ENCODE measurements at regions not wholly inside any gene's neighbourhood (a gene's known extent, or its start where the extent isn't known, plus 50 kb on each side); places are given as distances from the start of the nearest gene placed in this dataset.

- H3K4me3 Mint-ChIP-seq, result no peak overlapping the region
- peaks cover 11% of the 10 kb centered on the region for H3K9me3 Mint-ChIP-seq
- H3K27me3 Mint-ChIP-seq, result no peaks in the 10 kb centered on the region
- no peaks in the 10 kb centered on the region for H3K36me3 Mint-ChIP-seq
- DNase-seq, result no peak
- no peak overlapping the region for H3K27ac Mint-ChIP-seq
- no peaks in the 10 kb centered on the region for H3K4me1 Mint-ChIP-seq
These were observed 156.6 kb downstream of the OTOR start for GRCh38 chr20:16904751-16905150.

GRCh38 chr20:16914277-16914676 lies 166.1 kb downstream of the OTOR start:
- H3K27me3 Mint-ChIP-seq, result no peaks in the 10 kb centered on the region

GRCh38 chr20:16916165-16916564 lies 168.0 kb downstream of the OTOR start:
- H3K27me3 Mint-ChIP-seq, result no peaks in the 10 kb centered on the region
- H3K9me3 Mint-ChIP-seq, result no peaks in the 10 kb centered on the region
- no peaks in the 10 kb centered on the region for H3K4me1 Mint-ChIP-seq

More at GRCh38 chr20:16914277-16914676, 166.1 kb downstream of the OTOR start:
- Mint-ChIP-seq H3K27ac (no peak overlapping the region), H3K4me1 (no peaks in the 10 kb centered on the region), H3K36me3 (no peaks in the 10 kb centered on the region), H3K9me3 (peaks cover under 1% of the 10 kb centered on the region), H3K4me3 (no peak overlapping the region)
- no peak for DNase-seq

DNA sequence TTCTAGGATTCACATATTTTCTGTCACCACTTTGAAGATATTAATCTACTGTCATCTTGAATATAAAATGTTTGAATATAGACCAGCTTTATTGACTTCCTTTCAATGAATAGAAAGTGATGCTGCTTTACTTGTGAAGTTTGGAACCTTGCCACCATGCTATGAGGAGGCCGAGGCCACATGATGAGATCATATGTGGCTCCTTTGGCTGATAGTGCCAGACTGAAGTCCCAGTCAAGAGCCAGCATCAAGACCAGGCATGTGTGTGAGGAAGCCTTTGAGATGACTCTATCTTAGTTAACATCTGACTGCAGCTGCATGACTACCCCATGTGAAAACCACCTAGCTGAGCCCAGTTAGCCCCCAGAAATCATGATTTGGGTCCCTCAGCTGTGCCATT lies 169.5 kb downstream of the OTOR start:
- DNase-seq, result no peak
- Mint-ChIP-seq H3K27ac (no peak overlapping the region), H3K27me3 (no peaks in the 10 kb centered on the region), H3K4me1 (no peaks in the 10 kb centered on the region), H3K36me3 (no peaks in the 10 kb centered on the region), H3K9me3 (no peaks in the 10 kb centered on the region), H3K4me3 (no peak overlapping the region)

More at GRCh38 chr20:16916165-16916564, 168.0 kb downstream of the OTOR start:
- no peak for DNase-seq
- Mint-ChIP-seq H3K27ac (no peak overlapping the region), H3K4me3 (no peak overlapping the region), H3K36me3 (no peaks in the 10 kb centered on the region)

DNA sequence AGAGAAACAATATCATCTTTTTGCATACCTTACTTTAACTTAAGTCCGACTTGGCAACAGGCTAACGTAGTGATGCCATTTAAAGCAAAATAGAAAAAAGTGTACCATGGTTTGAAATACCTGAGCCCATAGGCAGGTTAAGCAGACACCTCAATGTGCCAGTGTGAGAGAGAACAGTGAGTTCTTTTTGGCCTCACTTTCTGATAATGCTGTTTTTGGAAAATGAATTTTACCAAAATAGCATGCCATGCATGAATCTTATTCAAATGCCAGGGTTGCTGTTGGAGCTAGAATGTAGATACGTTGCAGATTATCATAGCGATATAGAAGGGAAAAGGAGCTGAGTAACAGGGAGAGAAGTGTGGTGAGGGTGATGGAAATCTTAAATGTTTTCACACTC lies 170.2 kb downstream of the OTOR start:
- Mint-ChIP-seq H3K36me3 (no peaks in the 10 kb centered on the region), H3K27me3 (no peaks in the 10 kb centered on the region), H3K9me3 (no peaks in the 10 kb centered on the region), H3K27ac (no peak overlapping the region), H3K4me1 (no peaks in the 10 kb centered on the region), H3K4me3 (no peak overlapping the region)
- DNase-seq, result no peak

GRCh38 chr20:16919841-16920240 lies 171.7 kb downstream of the OTOR start:
- no peaks in the 10 kb centered on the region for H3K36me3 Mint-ChIP-seq
- DNase-seq, result no peak
- H3K4me1 Mint-ChIP-seq, result no peaks in the 10 kb centered on the region
- no peaks in the 10 kb centered on the region for H3K9me3 Mint-ChIP-seq
- H3K27me3 Mint-ChIP-seq, result no peaks in the 10 kb centered on the region
- no peak overlapping the region for H3K4me3 Mint-ChIP-seq
- no peak overlapping the region for H3K27ac Mint-ChIP-seq

DNA sequence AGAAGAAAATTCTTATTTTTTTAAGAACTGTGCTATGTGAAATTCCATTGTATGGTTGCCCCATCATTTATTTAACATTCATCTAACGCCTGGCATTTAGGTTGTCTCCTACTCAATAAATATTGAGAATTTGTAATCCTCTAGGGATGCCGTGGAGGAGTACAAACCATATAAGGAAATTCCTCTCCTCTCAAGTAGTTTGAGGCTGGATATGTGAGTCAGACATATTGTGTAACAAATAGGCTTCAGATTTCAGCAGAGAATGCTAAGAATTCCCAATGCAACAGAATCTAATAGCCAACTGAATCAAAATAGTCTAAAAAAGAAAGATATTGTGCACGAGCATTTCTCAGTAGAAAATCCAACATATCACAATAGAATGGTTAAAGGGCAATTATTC lies 174.7 kb downstream of the OTOR start:
- no peak overlapping the region for H3K4me3 Mint-ChIP-seq
- no peaks in the 10 kb centered on the region for H3K36me3 Mint-ChIP-seq
- H3K4me1 Mint-ChIP-seq, result no peaks in the 10 kb centered on the region
- H3K27me3 Mint-ChIP-seq, result no peaks in the 10 kb centered on the region
- DNase-seq, result no peak
- H3K27ac Mint-ChIP-seq, result no peak overlapping the region
- H3K9me3 Mint-ChIP-seq, result no peaks in the 10 kb centered on the region

DNA sequence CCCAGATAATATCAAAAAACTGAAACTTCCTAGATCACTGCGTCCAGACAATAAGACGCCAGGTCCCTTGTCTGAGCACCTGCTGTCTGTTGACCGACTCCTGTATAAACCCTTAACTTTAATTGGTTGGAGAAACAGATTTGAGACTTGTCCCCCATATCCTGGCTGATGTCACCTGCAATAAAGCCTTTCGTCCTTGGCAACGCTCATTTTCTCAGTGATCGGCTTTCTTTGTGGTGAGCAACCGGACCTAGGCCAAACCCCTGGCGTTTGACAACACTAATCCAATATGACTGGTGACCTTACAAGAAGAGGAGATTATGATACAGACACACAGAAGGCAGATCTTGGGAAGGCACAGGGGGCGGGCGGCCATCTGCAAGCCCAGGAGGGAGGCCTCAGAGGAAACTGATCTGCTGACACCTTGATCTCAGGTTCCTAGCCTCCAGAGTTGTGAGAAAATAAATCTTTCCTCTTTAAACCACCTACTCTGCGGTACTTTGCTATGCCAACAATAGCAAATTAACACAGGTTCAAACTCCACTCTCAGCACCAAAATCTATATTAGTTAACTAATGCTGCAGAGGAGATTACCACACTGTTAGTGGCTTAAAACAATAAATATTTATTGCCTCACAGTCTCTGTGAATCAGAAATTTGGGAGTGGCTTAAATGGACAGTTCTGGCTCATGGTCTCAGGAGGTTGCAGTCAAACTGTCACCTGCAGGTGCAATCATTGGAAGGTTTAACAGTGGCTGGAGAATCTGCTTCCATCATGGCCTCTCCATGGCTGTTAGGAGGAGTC lies 178.7 kb downstream of the OTOR start:
- no peaks in the 10 kb centered on the region for H3K27me3 Mint-ChIP-seq
- H3K4me1 Mint-ChIP-seq, result no peaks in the 10 kb centered on the region
- H3K9me3 Mint-ChIP-seq, result peaks cover 1% of the 10 kb centered on the region
- H3K36me3 Mint-ChIP-seq, result no peaks in the 10 kb centered on the region
- no peak for DNase-seq
- H3K4me3 Mint-ChIP-seq, result no peak overlapping the region
- no peak overlapping the region for H3K27ac Mint-ChIP-seq

GRCh38 chr20:16929756-16930155 lies 181.6 kb downstream of the OTOR start:
- Mint-ChIP-seq H3K27me3 (no peaks in the 10 kb centered on the region), H3K4me3 (no peak overlapping the region), H3K9me3 (peaks cover 1% of the 10 kb centered on the region), H3K27ac (no peak overlapping the region), H3K4me1 (no peaks in the 10 kb centered on the region), H3K36me3 (no peaks in the 10 kb centered on the region)
- DNase-seq, result no peak

DNA sequence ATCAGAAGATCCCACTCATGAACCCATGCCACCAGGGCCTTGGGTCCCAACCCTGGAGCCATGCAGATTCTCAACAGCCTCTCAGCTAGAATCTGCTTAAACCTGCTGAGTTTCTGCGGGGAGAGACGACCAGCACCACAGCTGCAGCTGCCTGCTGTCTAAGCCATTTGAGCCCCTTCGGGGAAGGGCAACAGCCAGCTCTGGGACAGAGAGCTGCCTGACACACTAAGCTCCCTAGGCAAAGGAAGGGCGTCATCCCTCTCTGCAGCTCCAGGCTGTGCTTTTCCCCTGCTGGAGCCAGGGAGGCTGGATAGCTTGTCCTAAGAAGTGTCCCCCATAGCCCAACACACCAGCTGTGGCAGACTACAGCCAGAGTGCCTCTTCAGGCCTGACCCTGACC lies 182.5 kb downstream of the OTOR start:
- DNase-seq, result no peak
- Mint-ChIP-seq H3K4me1 (no peaks in the 10 kb centered on the region), H3K27me3 (no peaks in the 10 kb centered on the region), H3K4me3 (no peak overlapping the region), H3K36me3 (no peaks in the 10 kb centered on the region), H3K27ac (no peak overlapping the region), H3K9me3 (peaks cover 1% of the 10 kb centered on the region)

- Mint-ChIP-seq H3K4me3 (no peak overlapping the region), H3K9me3 (peaks cover 2% of the 10 kb centered on the region), H3K4me1 (no peaks in the 10 kb centered on the region), H3K27me3 (no peaks in the 10 kb centered on the region), H3K27ac (no peak overlapping the region), H3K36me3 (no peaks in the 10 kb centered on the region)
- no peak for DNase-seq
These were observed 190.9 kb downstream of the OTOR start for GRCh38 chr20:16939051-16939450.

- Mint-ChIP-seq H3K4me1 (no peaks in the 10 kb centered on the region), H3K36me3 (no peaks in the 10 kb centered on the region), H3K27me3 (no peaks in the 10 kb centered on the region), H3K4me3 (no peak overlapping the region), H3K9me3 (peaks cover 2% of the 10 kb centered on the region), H3K27ac (no peak overlapping the region)
- DNase-seq, result no peak
These were observed 192.5 kb downstream of the OTOR start for GRCh38 chr20:16940701-16941100.

- Mint-ChIP-seq H3K4me3 (no peak overlapping the region), H3K27me3 (no peaks in the 10 kb centered on the region)
These were observed 193.9 kb downstream of the OTOR start for GRCh38 chr20:16942051-16942450.

GRCh38 chr20:16942756-16943155 lies 194.6 kb downstream of the OTOR start:
- no peak overlapping the region for H3K27ac Mint-ChIP-seq
- H3K27me3 Mint-ChIP-seq, result no peaks in the 10 kb centered on the region
- no peaks in the 10 kb centered on the region for H3K4me1 Mint-ChIP-seq
- no peaks in the 10 kb centered on the region for H3K36me3 Mint-ChIP-seq
- DNase-seq, result no peak
- no peak overlapping the region for H3K4me3 Mint-ChIP-seq
- no peaks in the 10 kb centered on the region for H3K9me3 Mint-ChIP-seq

More at GRCh38 chr20:16942051-16942450, 193.9 kb downstream of the OTOR start:
- Mint-ChIP-seq H3K9me3 (no peaks in the 10 kb centered on the region), H3K27ac (no peak overlapping the region), H3K36me3 (no peaks in the 10 kb centered on the region), H3K4me1 (no peaks in the 10 kb centered on the region)
- no peak for DNase-seq

DNA sequence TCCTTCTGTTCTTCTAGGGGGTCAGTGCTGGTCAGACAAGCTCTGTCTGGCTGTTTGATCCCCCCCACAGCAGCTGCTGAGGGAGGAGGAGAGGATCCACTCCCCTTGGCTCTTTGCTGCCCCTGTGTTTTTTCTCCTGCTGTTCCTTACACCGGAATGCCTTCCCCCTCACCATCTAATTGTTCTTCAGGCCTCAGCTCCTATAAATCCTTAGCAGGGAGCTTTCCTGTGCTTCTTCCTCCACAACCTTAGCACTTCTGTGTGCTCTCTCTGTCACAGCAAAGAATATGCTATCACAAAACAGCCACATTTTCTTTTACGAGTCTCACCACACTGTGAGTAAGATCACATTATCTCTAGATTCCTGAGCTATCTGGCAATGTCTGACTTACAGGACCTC lies 196.6 kb downstream of the OTOR start:
- Mint-ChIP-seq H3K9me3 (peaks cover 1% of the 10 kb centered on the region), H3K36me3 (no peaks in the 10 kb centered on the region), H3K27me3 (no peaks in the 10 kb centered on the region), H3K4me1 (no peaks in the 10 kb centered on the region), H3K4me3 (no peak overlapping the region), H3K27ac (no peak overlapping the region)
- no peak for DNase-seq

GRCh38 chr20:16945619-16946018 lies 197.5 kb downstream of the OTOR start:
- Mint-ChIP-seq H3K27ac (no peak overlapping the region), H3K36me3 (no peaks in the 10 kb centered on the region), H3K4me1 (no peaks in the 10 kb centered on the region), H3K9me3 (peaks cover 2% of the 10 kb centered on the region), H3K27me3 (no peaks in the 10 kb centered on the region), H3K4me3 (no peak overlapping the region)
- DNase-seq, result no peak
